IMR-90 (cell line): ENCODE measurements at regions not wholly inside any gene's neighbourhood (a gene's known extent, or its start where the extent isn't known, plus 50 kb on each side); places are given as distances from the start of the nearest gene placed in this dataset.

ENCODE experiments used
- ATAC-seq: fragments of 200-7000 bp; cut with Tn5 transposase; 2 replicates; pipeline ENCODE4 v1.9.1; 2020; ENCODE audit warnings: low read depth, mild to moderate bottlenecking, moderate library complexity
- BruUV-seq: library from RNA; stranded (reverse); fragments of 400-500 nt; replicated peaks from 2 replicates; lab custom pipeline; 2021; lab: Mats Ljungman, UMichigan
- CTCF ChIA-PET: fragments of 300-600 bp; formaldehyde crosslinking; extraction: SDS; loops from one replicate; lab custom pipeline; 2021; ENCODE audit warnings: antibody characterized with exemption; lab: Yijun Ruan, JAX
- POLR2A ChIA-PET: fragments of 300-600 bp; sonication (Branson Sonifier 250); formaldehyde crosslinking; loops from one replicate; lab custom pipeline; 2022; ENCODE audit warnings: antibody characterized with exemption; ENCODE audit not compliant: unreplicated experiment; lab: Charles Lee
- DNase-seq: peaks from one replicate; pipeline ENCODE4 v3.0.0; 2013
- H2AFZ ChIP-seq: replicated peaks from 2 replicates; pipeline ENCODE3; 2013; ENCODE audit warnings: low read length, mild to moderate bottlenecking; ENCODE audit not compliant: poor library complexity
- H2AK5ac ChIP-seq: 2 replicates; pipeline ENCODE4 v1.6.1; 2013; ENCODE audit warnings: low read depth, low read length, inconsistent platforms
- H2AK9ac ChIP-seq: replicated peaks from 2 replicates; pipeline ENCODE3; 2013; ENCODE audit warnings: mild to moderate bottlenecking, low read depth, low read length, moderate library complexity; ENCODE audit not compliant: poor library complexity
- H2BK120ac ChIP-seq: 2 replicates; pipeline ENCODE4 v1.6.1; 2013; ENCODE audit warnings: low read depth, low read length, inconsistent platforms
- H2BK15ac ChIP-seq: 3 replicates; pipeline ENCODE4 v1.6.1; 2013; ENCODE audit warnings: low read depth, low read length, inconsistent platforms
- H2BK20ac ChIP-seq: 2 replicates; pipeline ENCODE4 v1.6.1; 2013; ENCODE audit warnings: low read depth, mild to moderate bottlenecking, inconsistent platforms, low read length, moderate library complexity
- H2BK5ac ChIP-seq: 2 replicates; pipeline ENCODE4 v1.6.1; 2013; ENCODE audit warnings: mild to moderate bottlenecking, low read depth, low read length, inconsistent platforms; ENCODE audit not compliant: poor library complexity, severe bottlenecking
- H3K14ac ChIP-seq: replicated peaks from 2 replicates; pipeline ENCODE4 v1.6.1; 2013; ENCODE audit warnings: low read depth, low read length, inconsistent platforms
- H3K18ac ChIP-seq: 2 replicates; pipeline ENCODE4 v1.6.1; 2013; ENCODE audit warnings: low read depth, low read length, control low read depth
- H3K23ac ChIP-seq: 2 replicates; pipeline ENCODE4 v1.6.1; 2013; ENCODE audit warnings: low read depth, low read length, inconsistent platforms
- H3K27ac ChIP-seq: 2 replicates; pipeline ENCODE4 v1.5.1; 2013; ENCODE audit warnings: mild to moderate bottlenecking, control low read depth, low read length; ENCODE audit not compliant: insufficient read depth
- H3K27me3 ChIP-seq: 2 replicates; pipeline ENCODE4 v1.6.1; 2013; ENCODE audit warnings: low read length; ENCODE audit not compliant: control insufficient read depth, insufficient read depth
- H3K36me3 ChIP-seq: 2 replicates; pipeline ENCODE4 v1.6.1; 2013; ENCODE audit warnings: low read length, mixed read lengths; ENCODE audit not compliant: control insufficient read depth, insufficient read depth
- H3K4ac ChIP-seq: 2 replicates; pipeline ENCODE4 v1.6.1; 2013; ENCODE audit warnings: low read depth, low read length, inconsistent platforms
- H3K4me1 ChIP-seq: 2 replicates; pipeline ENCODE4 v1.6.1; 2013; ENCODE audit warnings: low read length, mixed read lengths; ENCODE audit not compliant: control insufficient read depth, insufficient read depth
- H3K4me2 ChIP-seq: 2 replicates; pipeline ENCODE4 v1.6.1; 2013; ENCODE audit warnings: low read depth, mild to moderate bottlenecking, control low read depth, low read length, moderate library complexity
- H3K4me3 ChIP-seq: 2 replicates; pipeline ENCODE4 v1.5.1; 2013; ENCODE audit warnings: low read depth, mild to moderate bottlenecking, control low read depth, low read length, moderate library complexity; ENCODE audit not compliant: insufficient read depth
- H3K56ac ChIP-seq: 2 replicates; pipeline ENCODE4 v1.6.1; 2013; ENCODE audit warnings: low read length, inconsistent platforms; ENCODE audit not compliant: insufficient read depth; ENCODE audit errors: extremely low read depth
- H3K79me1 ChIP-seq, 2 experiments: 2 replicates each; pipeline ENCODE4 v1.6.1; 2013; ENCODE audit warnings: low read length in 2 of 2, inconsistent platforms in 1 of 2, low read depth in 1 of 2
- H3K9ac ChIP-seq: 2 replicates; pipeline ENCODE4 v1.6.1; 2013; ENCODE audit warnings: low read depth, low read length, control low read depth
- H3K9me1 ChIP-seq: 2 replicates; pipeline ENCODE4 v1.6.1; 2013; ENCODE audit warnings: low read length, inconsistent platforms; ENCODE audit not compliant: insufficient read depth
- H3K9me3 ChIP-seq: 2 replicates; pipeline ENCODE4 v1.6.1; 2013; ENCODE audit warnings: low read length; ENCODE audit not compliant: control insufficient read depth, insufficient read depth
- H4K20me1 ChIP-seq: 2 replicates; pipeline ENCODE4 v1.6.1; 2013; ENCODE audit warnings: low read length, inconsistent platforms; ENCODE audit not compliant: insufficient read depth
- H4K5ac ChIP-seq: 2 replicates; pipeline ENCODE4 v1.6.1; 2013; ENCODE audit warnings: mild to moderate bottlenecking, low read depth, low read length, control low read depth
- H4K8ac ChIP-seq, 2 experiments: 2 replicates each; pipeline ENCODE4 v1.6.1; 2013; ENCODE audit warnings: low read depth in 2 of 2, low read length in 2 of 2, control low read depth in 1 of 2, inconsistent platforms in 1 of 2
- H4K91ac ChIP-seq: 2 replicates; pipeline ENCODE4 v1.6.1; 2013; ENCODE audit warnings: low read depth, low read length, inconsistent platforms; ENCODE audit not compliant: insufficient read depth
- BHLHE40 ChIP-seq: fragments of 150-350 bp; IDR thresholded peaks from 2 replicates; pipeline ENCODE4 v1.6.1; 2016; ENCODE audit warnings: mild to moderate bottlenecking, low read depth, low read length
- CEBPB ChIP-seq: IDR thresholded peaks from 2 replicates; pipeline ENCODE4 v1.6.1; 2012; ENCODE audit warnings: low read depth, low read length, improper control_type of control experiment
- CHD1 ChIP-seq: IDR thresholded peaks from 2 replicates; pipeline ENCODE4 v1.6.1; 2012; ENCODE audit warnings: low read depth, low read length, improper control_type of control experiment
- CTCF ChIP-seq: conservative IDR thresholded peaks from 2 replicates; pipeline ENCODE4 v1.5.1; 2012; ENCODE audit warnings: mild to moderate bottlenecking, low read depth, low read length, improper control_type of control experiment
- FOS ChIP-seq: fragments of 150-350 bp; IDR thresholded peaks from 2 replicates; pipeline ENCODE4 v1.6.1; 2016; ENCODE audit warnings: low read depth, low read length
- MAFK ChIP-seq: IDR thresholded peaks from 2 replicates; pipeline ENCODE4 v1.6.1; 2012; ENCODE audit warnings: low read depth, low read length, improper control_type of control experiment
- MAZ ChIP-seq: IDR thresholded peaks from 2 replicates; pipeline ENCODE4 v1.6.1; 2012; ENCODE audit warnings: low read depth, mild to moderate bottlenecking, low read length, improper control_type of control experiment, moderate library complexity, borderline replicate concordance
- MXI1 ChIP-seq: IDR thresholded peaks from 2 replicates; pipeline ENCODE4 v1.6.1; 2012; ENCODE audit warnings: low read depth, mild to moderate bottlenecking, low read length, moderate library complexity, borderline replicate concordance
- NFE2L2 ChIP-seq: fragments of 150-350 bp; IDR thresholded peaks from 2 replicates; pipeline ENCODE4 v1.6.1; 2016; ENCODE audit warnings: low read depth, mild to moderate bottlenecking, low read length
- POLR2A ChIP-seq: IDR thresholded peaks from 2 replicates; pipeline ENCODE4 v1.6.1; 2012; ENCODE audit warnings: mild to moderate bottlenecking, low read depth, low read length
- RAD21 ChIP-seq: IDR thresholded peaks from 2 replicates; pipeline ENCODE4 v1.6.1; 2012; ENCODE audit warnings: low read length, improper control_type of control experiment
- RCOR1 ChIP-seq: IDR thresholded peaks from 2 replicates; pipeline ENCODE4 v1.6.1; 2012; ENCODE audit warnings: mild to moderate bottlenecking, low read length, improper control_type of control experiment; ENCODE audit not compliant: insufficient replicate concordance
- RFX5 ChIP-seq: IDR thresholded peaks from 2 replicates; pipeline ENCODE4 v1.8.0; 2012; ENCODE audit warnings: low read depth, mild to moderate bottlenecking, low read length, moderate library complexity
- SMC3 ChIP-seq: fragments of 150-350 bp; IDR thresholded peaks from 2 replicates; pipeline ENCODE4 v1.6.1; 2016; ENCODE audit warnings: low read depth, mild to moderate bottlenecking, antibody characterized with exemption, low read length, moderate library complexity
- USF2 ChIP-seq: fragments of 150-350 bp; IDR thresholded peaks from 2 replicates; pipeline ENCODE4 v1.6.1; 2017; ENCODE audit warnings: mild to moderate bottlenecking, antibody characterized with exemption, low read length, low read depth
- WGBS, 2 experiments: methylation state at CpG; one replicate each; pipeline versions ENCODE4 v1.1.5 to v1.1.7; 2013; ENCODE audit warnings: missing lambda C conversion rate in 2 of 2; ENCODE audit not compliant: insufficient read length in 1 of 2; ENCODE audit errors: extremely low coverage in 2 of 2; 5-methylcytosine and 5-hydroxymethylcytosine counted together
- dilution Hi-C: fragments of 300-500 bp; cut with HindIII; formaldehyde crosslinking; loops from one replicate; pipeline ENCODE4 v1.14.3; 2018; ENCODE audit warnings: low sequenced_read_pairs; ENCODE audit not compliant: unreplicated experiment
- in situ Hi-C: fragments of 300-500 bp; cut with MboI; formaldehyde crosslinking; loops from 3 replicates; pipeline ENCODE4 v1.14.3; 2019; ENCODE audit warnings: low sequenced_read_pairs, inconsistent platforms, mixed read lengths
- intact Hi-C: fragments of 100-400 bp; cut with micrococcal nuclease; formaldehyde crosslinking; loops from 2 replicates; pipeline ENCODE4 v1.10.0; 2022
- TF ChIP-seq, protein P1 (sequence below): fragments of 150-350 bp; IDR thresholded peaks from 2 replicates; pipeline ENCODE4 v1.6.1; 2016; ENCODE audit warnings: low read depth, mild to moderate bottlenecking, low read length, moderate library complexity, borderline replicate concordance

DNA sequence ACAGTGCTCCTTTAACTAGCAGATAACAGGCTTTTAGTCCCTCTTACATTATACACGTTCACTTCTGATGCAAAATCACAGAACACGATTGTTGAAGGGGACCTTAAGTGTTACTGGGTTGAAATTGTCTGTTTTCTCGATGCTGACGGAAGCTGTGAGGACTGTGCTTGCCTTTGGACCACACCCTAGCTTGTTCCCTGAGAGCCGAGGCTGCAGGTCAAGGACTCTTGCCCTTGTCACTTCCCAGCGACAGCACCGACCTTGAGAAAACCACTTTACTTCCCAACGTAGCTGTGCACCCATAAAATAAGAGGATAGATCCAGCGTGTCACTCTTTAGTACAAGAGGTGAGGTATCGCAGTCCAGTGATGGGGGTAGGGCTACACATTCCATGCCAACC lies 701.0 kb downstream of the DCDC2C start:
- Histone ChIP-seq H3K23ac (no peak overlapping the region), H3K9ac (no peak overlapping the region), H3K4me1 (no peaks in the 10 kb centered on the region), H4K8ac (no peak overlapping the region), H2BK120ac (no peak overlapping the region), H4K20me1 (no peaks in the 10 kb centered on the region), H4K91ac (no peak overlapping the region), H3K14ac (no peak overlapping the region), H3K18ac (no peak overlapping the region), H2AFZ (no peak overlapping the region), H3K9me3 (peaks cover 20% of the 10 kb centered on the region), H2BK15ac (no peak overlapping the region), H4K5ac (no peak overlapping the region), H3K56ac (no peak overlapping the region), H3K27ac (no peak overlapping the region), H3K9me1 (no peaks in the 10 kb centered on the region), H2AK9ac (no peak overlapping the region), H3K4me3 (no peak overlapping the region), H3K36me3 (no peaks in the 10 kb centered on the region), H3K27me3 (no peaks in the 10 kb centered on the region), H2AK5ac (no peak overlapping the region), H3K79me1 (no peaks in the 10 kb centered on the region), H3K4ac (no peak overlapping the region), H2BK20ac (no peak overlapping the region), H3K4me2 (no peak overlapping the region), H2BK5ac (no peak overlapping the region)
- ChIA-PET POLR2A (no interaction called here), CTCF (no interaction called here)
- no peak for TF ChIP-seq NFE2L2
- TF ChIP-seq RAD21, result no peak
- TF ChIP-seq RCOR1, result no peak
- TF ChIP-seq MAFK, result no peak
- TF ChIP-seq RFX5, result no peak
- TF ChIP-seq POLR2A, result no peak
- TF ChIP-seq CHD1, result no peak
- TF ChIP-seq CEBPB, result no peak
- TF ChIP-seq MXI1, result no peak
- TF ChIP-seq MAZ, result no peak
- TF ChIP-seq CTCF, result no peak
- TF ChIP-seq USF2, result no peak
- no peak for TF ChIP-seq BHLHE40
- TF ChIP-seq, protein P1, sequence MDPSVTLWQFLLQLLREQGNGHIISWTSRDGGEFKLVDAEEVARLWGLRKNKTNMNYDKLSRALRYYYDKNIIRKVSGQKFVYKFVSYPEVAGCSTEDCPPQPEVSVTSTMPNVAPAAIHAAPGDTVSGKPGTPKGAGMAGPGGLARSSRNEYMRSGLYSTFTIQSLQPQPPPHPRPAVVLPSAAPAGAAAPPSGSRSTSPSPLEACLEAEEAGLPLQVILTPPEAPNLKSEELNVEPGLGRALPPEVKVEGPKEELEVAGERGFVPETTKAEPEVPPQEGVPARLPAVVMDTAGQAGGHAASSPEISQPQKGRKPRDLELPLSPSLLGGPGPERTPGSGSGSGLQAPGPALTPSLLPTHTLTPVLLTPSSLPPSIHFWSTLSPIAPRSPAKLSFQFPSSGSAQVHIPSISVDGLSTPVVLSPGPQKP, result no peak
- no peak for TF ChIP-seq FOS
- TF ChIP-seq SMC3, result no peak
- no peak for ATAC-seq
- no TSS peak for BruUV-seq
- dilution Hi-C loops (no loop called here), in situ Hi-C loops (no loop called here), intact Hi-C loops (no loop called here)
- DNase-seq, result no peak
- WGBS, 2 experiments, result no CpG with 5 or more reads among the region's 10 CpGs
